ENCODE measurements at regions not wholly inside any gene's neighbourhood (a gene's known extent, or its start where the extent isn't known, plus 50 kb on each side); places are given as distances from the start of the nearest gene placed in this dataset.
"Not testable (repeated sequence)": the region's sequence is repeated elsewhere in the genome, so short reads cannot be mapped to it uniquely, and the experiment has no call there.

- DNase-seq: no peak
Observed at GRCh38 chr15:94991718-94992117, 760.4 kb downstream of the MCTP2 start.

GRCh38 chr15:95009635-95010034 is 778.3 kb downstream of the MCTP2 start:
- no peak for DNase-seq

GRCh38 chr15:95013381-95013780 is 782.0 kb downstream of the MCTP2 start:
- DNase-seq: no peak

GRCh38 chr15:95016511-95017229 is 785.3 kb downstream of the MCTP2 start:
- DNase-seq: peak in 1 of 3 donors; percentile 31

GRCh38 chr15:95017666-95018328 is 786.4 kb downstream of the MCTP2 start:
- peak in 1 of 3 donors; percentile 47 for DNase-seq

- DNase-seq: no peak
Observed at GRCh38 chr15:95018888-95019545, 787.7 kb downstream of the MCTP2 start.

- no peak for DNase-seq
Observed at GRCh38 chr15:95019907-95020306, 788.5 kb downstream of the MCTP2 start.

GRCh38 chr15:95021816-95022215 is 790.5 kb downstream of the MCTP2 start:
- no peak for DNase-seq

GRCh38 chr15:95024351-95024750 is 793.0 kb downstream of the MCTP2 start:
- no peak for DNase-seq

- DNase-seq: peak in 1 of 3 donors; percentile 40
Observed at GRCh38 chr15:95025924-95026728, 794.8 kb downstream of the MCTP2 start.

- no peak for DNase-seq
Observed at GRCh38 chr15:95027981-95028380, 796.6 kb downstream of the MCTP2 start.

GRCh38 chr15:95032156-95032555 is 800.8 kb downstream of the MCTP2 start:
- no peak for DNase-seq

GRCh38 chr15:95035106-95035505 is 803.7 kb downstream of the MCTP2 start:
- peak in 1 of 3 donors; percentile 21 for DNase-seq

- no peak for DNase-seq
Observed at GRCh38 chr15:95041297-95041696, 809.9 kb downstream of the MCTP2 start.

GRCh38 chr15:95043236-95043932 is 812.0 kb downstream of the MCTP2 start:
- DNase-seq: not testable (repeated sequence)

- DNase-seq: no peak
Observed at GRCh38 chr15:95043933-95044313, 812.6 kb downstream of the MCTP2 start.

GRCh38 chr15:95044745-95045417 is 813.5 kb downstream of the MCTP2 start:
- no peak for DNase-seq

GRCh38 chr15:95051861-95052260 is 820.5 kb downstream of the MCTP2 start:
- DNase-seq: peak in 1 of 3 donors; percentile 27

GRCh38 chr15:95059346-95059905 is 828.1 kb downstream of the MCTP2 start:
- DNase-seq: no peak

Data from muscle of back (tissue), 3 donors.